ENCODE measurements at regions not wholly inside any gene's neighbourhood (a gene's known extent, or its start where the extent isn't known, plus 50 kb on each side); places are given as distances from the start of the nearest gene placed in this dataset.

DNA sequence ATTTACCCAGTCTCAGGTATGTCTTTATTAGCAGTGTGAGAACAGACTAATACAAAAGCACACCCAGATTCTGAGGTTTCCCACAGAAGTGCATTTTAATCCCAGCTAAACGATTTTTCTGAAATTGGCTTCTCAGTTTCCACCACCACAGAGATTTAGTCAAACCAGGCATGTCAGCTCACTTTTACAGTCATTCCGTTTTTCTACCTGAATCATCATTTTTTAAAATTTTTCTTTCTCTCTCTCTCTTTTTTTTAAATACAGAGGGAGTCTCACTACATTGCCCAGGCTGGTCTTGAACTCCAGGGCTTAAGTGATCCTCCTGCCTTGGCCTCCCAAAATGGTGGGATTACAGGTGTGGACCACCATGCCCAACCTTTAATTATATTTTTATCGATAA lies 389.1 kb downstream of the HAPSTR1 start:
- no peak for DNase-seq (ENCODE audit: low read depth, low spot score)
- TF ChIP-seq, protein P1, sequence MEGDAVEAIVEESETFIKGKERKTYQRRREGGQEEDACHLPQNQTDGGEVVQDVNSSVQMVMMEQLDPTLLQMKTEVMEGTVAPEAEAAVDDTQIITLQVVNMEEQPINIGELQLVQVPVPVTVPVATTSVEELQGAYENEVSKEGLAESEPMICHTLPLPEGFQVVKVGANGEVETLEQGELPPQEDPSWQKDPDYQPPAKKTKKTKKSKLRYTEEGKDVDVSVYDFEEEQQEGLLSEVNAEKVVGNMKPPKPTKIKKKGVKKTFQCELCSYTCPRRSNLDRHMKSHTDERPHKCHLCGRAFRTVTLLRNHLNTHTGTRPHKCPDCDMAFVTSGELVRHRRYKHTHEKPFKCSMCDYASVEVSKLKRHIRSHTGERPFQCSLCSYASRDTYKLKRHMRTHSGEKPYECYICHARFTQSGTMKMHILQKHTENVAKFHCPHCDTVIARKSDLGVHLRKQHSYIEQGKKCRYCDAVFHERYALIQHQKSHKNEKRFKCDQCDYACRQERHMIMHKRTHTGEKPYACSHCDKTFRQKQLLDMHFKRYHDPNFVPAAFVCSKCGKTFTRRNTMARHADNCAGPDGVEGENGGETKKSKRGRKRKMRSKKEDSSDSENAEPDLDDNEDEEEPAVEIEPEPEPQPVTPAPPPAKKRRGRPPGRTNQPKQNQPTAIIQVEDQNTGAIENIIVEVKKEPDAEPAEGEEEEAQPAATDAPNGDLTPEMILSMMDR (IDR thresholded peaks at IDR 0.05; ENCODE audit: insufficient read depth, low read length, missing control alignments): no peak
- ChIA-PET CTCF (no interaction called here), POLR2A (no interaction called here)
- H3K4me3 ChIP-seq (ENCODE audit: low read depth, low read length): no peak overlapping the region

GRCh38 chr16:9481747-9482730 lies 390.6 kb downstream of the HAPSTR1 start:
- CTCF ChIA-PET: no interaction called here
- POLR2A ChIA-PET: no interaction called here

GRCh38 chr16:9484426-9484825 lies 393.0 kb downstream of the HAPSTR1 start:
- no peak overlapping the region for H3K4me3 ChIP-seq (ENCODE audit: low read depth, low read length)
- TF ChIP-seq, protein P1 (IDR thresholded peaks at IDR 0.05; ENCODE audit: insufficient read depth, low read length, missing control alignments): no peak
- POLR2A ChIA-PET: no interaction called here
- no peak for DNase-seq (ENCODE audit: low read depth, low spot score)
- CTCF ChIA-PET: no interaction called here

More at GRCh38 chr16:9481747-9482730, 390.6 kb downstream of the HAPSTR1 start:
- H3K4me3 ChIP-seq (ENCODE audit: low read depth, low read length): no peak overlapping the region
- TF ChIP-seq, protein P1 (IDR thresholded peaks at IDR 0.05; ENCODE audit: insufficient read depth, low read length, missing control alignments): no peak
- DNase-seq (ENCODE audit: low read depth, low spot score): no peak

- DNase-seq (ENCODE audit: low read depth, low spot score): no peak
- ChIA-PET CTCF (no interaction called here), POLR2A (interaction anchor here (0.6 kb wide), 1 partner anchor 984 kb away, joined by 3 read pairs; no protein-coding TSS in a partner anchor)
- TF ChIP-seq, protein P1 (IDR thresholded peaks at IDR 0.05; ENCODE audit: insufficient read depth, low read length, missing control alignments): no peak
- H3K4me3 ChIP-seq (ENCODE audit: low read depth, low read length): no peak overlapping the region
Observed at GRCh38 chr16:9484881-9485280, 393.4 kb downstream of the HAPSTR1 start.

GRCh38 chr16:9489835-9490467 lies 398.5 kb downstream of the HAPSTR1 start:
- TF ChIP-seq, protein P1 (IDR thresholded peaks at IDR 0.05; ENCODE audit: insufficient read depth, low read length, missing control alignments): no peak
- no peak overlapping the region for H3K4me3 ChIP-seq (ENCODE audit: low read depth, low read length)
- POLR2A ChIA-PET: no interaction called here
- CTCF ChIA-PET: no interaction called here
- no peak for DNase-seq (ENCODE audit: low read depth, low spot score)

DNA sequence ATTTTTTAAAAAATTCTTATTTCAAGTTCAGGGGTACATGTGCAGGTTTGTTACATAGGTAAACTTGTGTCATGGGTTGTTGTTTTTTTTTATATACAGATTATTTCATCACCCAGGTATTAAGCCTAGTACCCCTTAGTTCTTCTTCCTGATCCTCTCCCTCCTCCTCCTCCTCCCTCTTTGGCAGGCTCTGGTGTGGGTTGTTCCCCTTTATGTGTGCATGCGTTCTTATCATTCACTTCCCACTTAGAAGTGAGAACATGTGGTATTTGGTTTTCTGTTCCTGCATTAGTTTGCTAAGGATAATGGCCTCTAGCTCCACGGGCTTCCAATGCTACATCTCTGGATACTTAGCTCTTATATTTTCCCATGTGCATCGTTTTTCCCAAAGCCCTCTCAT lies 404.4 kb downstream of the HAPSTR1 start:
- ChIA-PET CTCF (no interaction called here), POLR2A (no interaction called here)
- DNase-seq (ENCODE audit: low read depth, low spot score): no peak
- no peak overlapping the region for H3K4me3 ChIP-seq (ENCODE audit: low read depth, low read length)
- TF ChIP-seq, protein P1 (IDR thresholded peaks at IDR 0.05; ENCODE audit: insufficient read depth, low read length, missing control alignments): no peak

All from AG04449 (cell line).